Hematopoietic multipotent progenitor cell treated with erythropoietin and hydrocortisone succinate and interleukin-3 and kit ligand, for 4 days (in vitro differentiated cells): ENCODE measurements at regions not wholly inside any gene's neighbourhood (a gene's known extent, or its start where the extent isn't known, plus 50 kb on each side); places are given as distances from the start of the nearest gene placed in this dataset.
A peak's percentile ranks its signal among the peaks of the same experiment; 100 is the strongest.

Experiments used
- DNase-seq: peaks from one replicate; pipeline ENCODE4 v3.0.0-alpha.2; 2015

- no peak for DNase-seq
Measured at GRCh38 chr2:19479666-19480065, 121.2 kb upstream of the OSR1 start.

GRCh38 chr2:19478409-19478808 lies 120.0 kb upstream of the OSR1 start:
- no peak for DNase-seq

GRCh38 chr2:19476327-19476726 lies 117.9 kb upstream of the OSR1 start:
- DNase-seq = no peak

GRCh38 chr2:19474128-19474527 lies 115.7 kb upstream of the OSR1 start:
- DNase-seq = peak; percentile 84

- no peak for DNase-seq
Measured at GRCh38 chr2:19473350-19473749, 114.9 kb upstream of the OSR1 start.

- no peak for DNase-seq
Measured at GRCh38 chr2:19472391-19472978, 114.1 kb upstream of the OSR1 start.

- DNase-seq = no peak
Measured at GRCh38 chr2:19471491-19471890, 113.1 kb upstream of the OSR1 start.

GRCh38 chr2:19465978-19466377 lies 107.6 kb upstream of the OSR1 start:
- no peak for DNase-seq

GRCh38 chr2:19462256-19462645 lies 103.8 kb upstream of the OSR1 start:
- DNase-seq = no peak

- DNase-seq = no peak
Measured at GRCh38 chr2:19461504-19462255, 103.3 kb upstream of the OSR1 start.

- no peak for DNase-seq
Measured at GRCh38 chr2:19460761-19461160, 102.3 kb upstream of the OSR1 start.

- no peak for DNase-seq
Measured at GRCh38 chr2:19458427-19459003, 100.1 kb upstream of the OSR1 start.

GRCh38 chr2:19457809-19458208 lies 99.4 kb upstream of the OSR1 start:
- no peak for DNase-seq

GRCh38 chr2:19456705-19457309 lies 98.4 kb upstream of the OSR1 start:
- no peak for DNase-seq

GRCh38 chr2:19454125-19454524 lies 95.7 kb upstream of the OSR1 start:
- DNase-seq = no peak

GRCh38 chr2:19442731-19443130 lies 84.3 kb upstream of the OSR1 start:
- DNase-seq = no peak

GRCh38 chr2:19439081-19439480 lies 80.7 kb upstream of the OSR1 start:
- no peak for DNase-seq

GRCh38 chr2:19435815-19436214 lies 77.4 kb upstream of the OSR1 start:
- no peak for DNase-seq

GRCh38 chr2:19434413-19434812 lies 76.0 kb upstream of the OSR1 start:
- no peak for DNase-seq

- no peak for DNase-seq
Measured at GRCh38 chr2:19426941-19427340, 68.5 kb upstream of the OSR1 start.

GRCh38 chr2:19426144-19426543 lies 67.7 kb upstream of the OSR1 start:
- DNase-seq = no peak

GRCh38 chr2:19425419-19425818 lies 67.0 kb upstream of the OSR1 start:
- no peak for DNase-seq

GRCh38 chr2:19419211-19419880 lies 60.9 kb upstream of the OSR1 start:
- DNase-seq = no peak
